Lower lobe of right lung (tissue), 2 donors: ENCODE measurements at regions not wholly inside any gene's neighbourhood (a gene's known extent, or its start where the extent isn't known, plus 50 kb on each side); places are given as distances from the start of the nearest gene placed in this dataset.

Experiments used
- ATAC-seq, 2 donors: fragments of 200-7000 bp; cut with Tn5 transposase; one replicate each; pipeline ENCODE4 v1.9.1; 2020 to 2022; ENCODE audit warnings: mild to moderate bottlenecking in 2 of 2, moderate library complexity in 2 of 2
- DNase-seq: peaks from one replicate; pipeline ENCODE4 v3.0.0-alpha.2; 2020
- H3K27ac ChIP-seq: fragments of 200-600 bp; one replicate; pipeline ENCODE4 v1.8.0; 2022
- H3K27me3 ChIP-seq: fragments of 200-600 bp; one replicate; pipeline ENCODE4 v1.8.0; 2022; ENCODE audit warnings: low read depth
- H3K36me3 ChIP-seq: fragments of 200-600 bp; one replicate; pipeline ENCODE4 v1.8.0; 2022; ENCODE audit warnings: mild to moderate bottlenecking
- H3K4me1 ChIP-seq: fragments of 200-600 bp; one replicate; pipeline ENCODE4 v1.8.0; 2022
- H3K4me3 ChIP-seq: fragments of 200-600 bp; one replicate; pipeline ENCODE4 v1.8.0; 2022; ENCODE audit warnings: mild to moderate bottlenecking
- H3K9me3 ChIP-seq: fragments of 200-600 bp; one replicate; pipeline ENCODE4 v1.8.0; 2022
- intact Hi-C: fragments of 100-400 bp; cut with DNase I; formaldehyde crosslinking; loops from one replicate; pipeline ENCODE4 v1.11.0; 2022
- TF ChIP-seq, protein P1 (sequence below): fragments of 200-600 bp; IDR thresholded peaks from one replicate; pipeline ENCODE4 v1.8.0; 2022; ENCODE audit warnings: antibody characterized with exemption, mild to moderate bottlenecking
- donor health status: DM: no; HTN: yes; CAD: no; lungs with severe emphysema.

DNA sequence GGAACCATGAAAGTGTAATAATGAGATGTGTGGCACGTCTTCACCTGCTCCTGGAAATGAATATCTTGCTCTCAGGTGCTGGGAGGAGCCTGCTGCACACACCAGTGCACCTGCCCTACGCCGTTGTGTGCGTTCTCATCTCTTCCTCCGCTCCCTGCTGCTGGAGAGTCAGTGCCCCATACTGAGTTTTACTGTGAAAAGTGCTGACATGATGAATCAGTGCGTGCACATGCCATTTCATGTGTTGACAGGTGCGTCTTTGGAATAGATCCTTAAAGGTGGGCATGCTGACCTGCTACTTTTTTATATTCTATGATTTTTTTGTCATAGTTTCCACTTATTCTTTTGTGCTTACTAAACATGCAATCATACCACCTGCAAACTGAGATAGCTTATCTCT is 1015.8 kb downstream of the BRD1 start:
- intact Hi-C loops, result no loop called here
- Histone ChIP-seq H3K9me3 (no peaks in the 10 kb centered on the region), H3K36me3 (no peaks in the 10 kb centered on the region), H3K4me1 (no peaks in the 10 kb centered on the region), H3K27me3 (no peaks in the 10 kb centered on the region), H3K27ac (no peak overlapping the region), H3K4me3 (no peak overlapping the region)
- TF ChIP-seq, protein P1, sequence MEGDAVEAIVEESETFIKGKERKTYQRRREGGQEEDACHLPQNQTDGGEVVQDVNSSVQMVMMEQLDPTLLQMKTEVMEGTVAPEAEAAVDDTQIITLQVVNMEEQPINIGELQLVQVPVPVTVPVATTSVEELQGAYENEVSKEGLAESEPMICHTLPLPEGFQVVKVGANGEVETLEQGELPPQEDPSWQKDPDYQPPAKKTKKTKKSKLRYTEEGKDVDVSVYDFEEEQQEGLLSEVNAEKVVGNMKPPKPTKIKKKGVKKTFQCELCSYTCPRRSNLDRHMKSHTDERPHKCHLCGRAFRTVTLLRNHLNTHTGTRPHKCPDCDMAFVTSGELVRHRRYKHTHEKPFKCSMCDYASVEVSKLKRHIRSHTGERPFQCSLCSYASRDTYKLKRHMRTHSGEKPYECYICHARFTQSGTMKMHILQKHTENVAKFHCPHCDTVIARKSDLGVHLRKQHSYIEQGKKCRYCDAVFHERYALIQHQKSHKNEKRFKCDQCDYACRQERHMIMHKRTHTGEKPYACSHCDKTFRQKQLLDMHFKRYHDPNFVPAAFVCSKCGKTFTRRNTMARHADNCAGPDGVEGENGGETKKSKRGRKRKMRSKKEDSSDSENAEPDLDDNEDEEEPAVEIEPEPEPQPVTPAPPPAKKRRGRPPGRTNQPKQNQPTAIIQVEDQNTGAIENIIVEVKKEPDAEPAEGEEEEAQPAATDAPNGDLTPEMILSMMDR, result no peak
- DNase-seq, result no peak
- no peak for ATAC-seq

DNA sequence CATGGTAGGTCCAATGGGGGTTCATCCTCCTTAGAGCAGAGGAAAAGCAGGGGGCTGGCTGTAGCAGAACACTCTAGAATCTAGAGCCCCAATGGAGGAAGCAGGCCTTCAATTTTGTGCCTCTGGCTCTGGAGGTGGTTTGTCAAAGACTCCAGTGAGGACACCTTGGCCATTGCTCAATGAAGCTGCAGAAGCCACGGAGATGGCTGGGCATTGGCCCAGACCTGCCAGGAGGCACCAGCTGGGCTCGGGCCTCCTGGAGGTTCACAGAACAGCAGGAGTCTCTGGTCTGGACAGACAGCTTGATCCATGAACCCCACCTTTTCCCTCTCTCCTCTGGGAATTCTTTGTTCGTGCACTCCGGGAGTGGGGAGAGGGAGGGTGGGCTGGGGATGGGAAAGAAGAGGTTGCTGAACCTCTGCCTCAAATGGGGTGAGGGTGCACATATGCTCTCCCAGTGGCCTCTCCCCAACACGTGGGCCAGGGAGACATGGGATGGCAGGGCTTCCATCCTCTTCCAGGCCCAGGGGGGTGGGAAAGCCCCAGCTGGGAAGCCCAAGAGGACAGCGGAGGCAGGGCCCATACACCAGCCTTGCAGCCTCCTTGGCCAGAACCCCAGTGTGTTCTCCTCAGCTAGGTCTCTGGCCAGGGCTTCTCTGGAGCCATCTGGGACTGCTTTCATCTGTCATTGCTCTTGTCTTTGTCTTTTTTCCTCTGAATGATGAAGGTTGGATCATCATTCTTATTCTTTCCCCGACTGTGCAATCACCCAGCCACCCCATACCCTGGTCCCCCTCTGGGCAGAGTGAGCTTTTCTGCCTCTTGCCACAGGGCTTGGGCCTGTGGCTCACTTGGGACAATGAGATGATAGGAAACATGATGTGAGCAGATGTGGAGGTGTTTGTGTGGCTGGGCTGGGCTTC is 1019.4 kb downstream of the BRD1 start:
- TF ChIP-seq, protein P1, result no peak
- H3K27ac ChIP-seq, result no peak overlapping the region
- ATAC-seq (no peak), DNase-seq (no peak)
- H3K27me3 ChIP-seq, result peaks cover 10% of the 10 kb centered on the region
- H3K36me3 ChIP-seq, result no peaks in the 10 kb centered on the region
- no peaks in the 10 kb centered on the region for H3K9me3 ChIP-seq
- no peak overlapping the region for H3K4me3 ChIP-seq
- H3K4me1 ChIP-seq, result no peaks in the 10 kb centered on the region
- intact Hi-C loops, result no loop called here

DNA sequence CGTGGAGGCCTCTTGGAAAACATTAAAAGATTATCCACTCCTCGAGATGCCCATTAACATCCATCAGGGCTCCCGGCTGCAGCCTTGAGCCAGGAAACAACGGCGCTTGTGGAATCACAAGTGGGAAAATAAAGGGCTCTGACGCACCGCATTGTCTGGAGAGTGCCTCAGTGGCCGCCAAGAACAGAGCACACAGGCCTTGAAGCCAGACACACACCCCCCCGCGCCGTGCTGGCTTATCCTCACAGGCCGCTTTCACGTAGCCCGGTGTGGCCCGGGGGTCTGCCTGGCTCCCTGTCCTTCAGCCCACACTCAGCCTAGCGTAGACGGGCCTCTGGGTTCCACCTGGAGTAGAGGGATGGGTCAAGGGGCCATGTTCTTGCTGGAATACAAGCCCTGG is 1020.5 kb downstream of the BRD1 start:
- DNase-seq (no peak), ATAC-seq (no peak)
- Histone ChIP-seq H3K27me3 (peaks cover 18% of the 10 kb centered on the region), H3K9me3 (no peaks in the 10 kb centered on the region), H3K4me1 (no peaks in the 10 kb centered on the region), H3K36me3 (no peaks in the 10 kb centered on the region), H3K27ac (no peak overlapping the region), H3K4me3 (no peak overlapping the region)
- intact Hi-C loops, result no loop called here
- TF ChIP-seq, protein P1, result no peak

DNA sequence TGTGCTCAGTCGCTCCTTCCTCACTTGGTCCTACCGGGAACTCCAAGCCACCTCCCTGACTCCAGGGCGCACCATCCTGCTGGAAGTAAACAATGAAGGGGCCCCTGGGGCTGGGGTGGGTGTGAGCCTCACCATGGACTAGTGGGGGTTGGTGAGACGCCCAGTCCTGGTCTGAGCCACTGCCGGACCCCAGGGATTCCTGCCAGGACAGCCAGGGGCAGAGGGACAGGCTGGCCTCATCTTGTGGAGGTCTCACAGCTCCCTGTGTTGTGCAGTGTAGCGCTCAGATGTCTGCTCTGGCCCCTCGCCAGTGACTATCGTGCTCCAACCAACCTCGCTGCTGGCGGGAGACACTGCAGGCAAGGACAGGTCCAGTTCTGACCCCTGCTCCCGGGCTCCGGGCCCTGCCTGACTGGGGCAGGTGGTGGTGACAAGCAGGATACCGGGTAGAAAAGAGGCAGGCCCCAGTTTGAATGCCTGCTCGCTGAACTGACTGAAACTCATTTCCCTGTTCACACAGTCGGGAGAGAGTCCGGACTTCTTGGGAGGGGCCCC is 1021.4 kb downstream of the BRD1 start:
- DNase-seq (no peak), ATAC-seq (no peak)
- Histone ChIP-seq H3K4me1 (no peaks in the 10 kb centered on the region), H3K27me3 (peaks cover 18% of the 10 kb centered on the region), H3K9me3 (no peaks in the 10 kb centered on the region), H3K27ac (no peak overlapping the region), H3K4me3 (no peak overlapping the region), H3K36me3 (no peaks in the 10 kb centered on the region)
- intact Hi-C loops, result no loop called here
- TF ChIP-seq, protein P1, result no peak

DNA sequence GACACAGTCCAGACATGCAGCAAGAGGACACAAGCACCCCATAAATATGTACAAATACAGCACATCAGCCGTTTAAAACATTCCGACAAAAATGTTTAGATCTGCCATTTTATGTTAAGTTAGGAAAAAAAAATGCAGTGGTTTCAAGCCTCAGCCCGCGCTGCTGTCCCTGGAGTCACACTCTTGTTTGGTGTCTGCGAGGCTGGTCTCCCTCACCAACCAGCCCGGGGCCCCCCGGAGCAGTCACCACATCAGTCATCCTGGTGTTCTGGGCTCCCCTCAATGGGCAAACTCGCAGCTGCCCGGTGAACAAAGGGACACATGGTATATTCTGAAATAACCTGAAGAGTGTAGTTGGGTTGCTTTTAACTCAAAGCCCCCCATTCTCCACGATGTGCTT is 1022.2 kb downstream of the BRD1 start:
- Histone ChIP-seq H3K36me3 (no peaks in the 10 kb centered on the region), H3K27ac (no peak overlapping the region), H3K4me1 (no peaks in the 10 kb centered on the region), H3K9me3 (no peaks in the 10 kb centered on the region), H3K4me3 (no peak overlapping the region), H3K27me3 (peaks cover 18% of the 10 kb centered on the region)
- ATAC-seq, result no peak
- DNase-seq, result no peak
- TF ChIP-seq, protein P1, result no peak
- intact Hi-C loops, result no loop called here
